ENCODE measurements at regions not wholly inside any gene's neighbourhood (a gene's known extent, or its start where the extent isn't known, plus 50 kb on each side); places are given as distances from the start of the nearest gene placed in this dataset.

DNA sequence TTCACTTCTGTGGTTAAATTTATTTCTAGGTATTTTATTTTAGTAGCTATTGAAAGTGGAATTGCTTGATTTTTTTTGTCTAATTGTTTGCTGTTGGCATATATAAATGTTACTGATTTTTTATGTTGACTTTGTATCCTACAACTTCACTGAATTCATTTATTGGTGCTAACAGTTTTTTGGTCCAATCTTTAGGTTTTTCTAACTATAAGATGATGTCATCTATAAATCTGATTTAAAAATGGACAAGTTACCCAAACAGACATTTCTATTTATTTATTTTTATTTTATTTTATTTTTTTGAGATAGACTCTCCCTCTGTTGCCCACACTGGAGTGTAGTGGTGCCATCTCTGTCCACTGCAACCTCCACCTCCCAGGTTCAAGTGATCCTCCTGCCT lies 162.3 kb downstream of the COX7C start (continued):
- TF ChIP-seq, protein P1, sequence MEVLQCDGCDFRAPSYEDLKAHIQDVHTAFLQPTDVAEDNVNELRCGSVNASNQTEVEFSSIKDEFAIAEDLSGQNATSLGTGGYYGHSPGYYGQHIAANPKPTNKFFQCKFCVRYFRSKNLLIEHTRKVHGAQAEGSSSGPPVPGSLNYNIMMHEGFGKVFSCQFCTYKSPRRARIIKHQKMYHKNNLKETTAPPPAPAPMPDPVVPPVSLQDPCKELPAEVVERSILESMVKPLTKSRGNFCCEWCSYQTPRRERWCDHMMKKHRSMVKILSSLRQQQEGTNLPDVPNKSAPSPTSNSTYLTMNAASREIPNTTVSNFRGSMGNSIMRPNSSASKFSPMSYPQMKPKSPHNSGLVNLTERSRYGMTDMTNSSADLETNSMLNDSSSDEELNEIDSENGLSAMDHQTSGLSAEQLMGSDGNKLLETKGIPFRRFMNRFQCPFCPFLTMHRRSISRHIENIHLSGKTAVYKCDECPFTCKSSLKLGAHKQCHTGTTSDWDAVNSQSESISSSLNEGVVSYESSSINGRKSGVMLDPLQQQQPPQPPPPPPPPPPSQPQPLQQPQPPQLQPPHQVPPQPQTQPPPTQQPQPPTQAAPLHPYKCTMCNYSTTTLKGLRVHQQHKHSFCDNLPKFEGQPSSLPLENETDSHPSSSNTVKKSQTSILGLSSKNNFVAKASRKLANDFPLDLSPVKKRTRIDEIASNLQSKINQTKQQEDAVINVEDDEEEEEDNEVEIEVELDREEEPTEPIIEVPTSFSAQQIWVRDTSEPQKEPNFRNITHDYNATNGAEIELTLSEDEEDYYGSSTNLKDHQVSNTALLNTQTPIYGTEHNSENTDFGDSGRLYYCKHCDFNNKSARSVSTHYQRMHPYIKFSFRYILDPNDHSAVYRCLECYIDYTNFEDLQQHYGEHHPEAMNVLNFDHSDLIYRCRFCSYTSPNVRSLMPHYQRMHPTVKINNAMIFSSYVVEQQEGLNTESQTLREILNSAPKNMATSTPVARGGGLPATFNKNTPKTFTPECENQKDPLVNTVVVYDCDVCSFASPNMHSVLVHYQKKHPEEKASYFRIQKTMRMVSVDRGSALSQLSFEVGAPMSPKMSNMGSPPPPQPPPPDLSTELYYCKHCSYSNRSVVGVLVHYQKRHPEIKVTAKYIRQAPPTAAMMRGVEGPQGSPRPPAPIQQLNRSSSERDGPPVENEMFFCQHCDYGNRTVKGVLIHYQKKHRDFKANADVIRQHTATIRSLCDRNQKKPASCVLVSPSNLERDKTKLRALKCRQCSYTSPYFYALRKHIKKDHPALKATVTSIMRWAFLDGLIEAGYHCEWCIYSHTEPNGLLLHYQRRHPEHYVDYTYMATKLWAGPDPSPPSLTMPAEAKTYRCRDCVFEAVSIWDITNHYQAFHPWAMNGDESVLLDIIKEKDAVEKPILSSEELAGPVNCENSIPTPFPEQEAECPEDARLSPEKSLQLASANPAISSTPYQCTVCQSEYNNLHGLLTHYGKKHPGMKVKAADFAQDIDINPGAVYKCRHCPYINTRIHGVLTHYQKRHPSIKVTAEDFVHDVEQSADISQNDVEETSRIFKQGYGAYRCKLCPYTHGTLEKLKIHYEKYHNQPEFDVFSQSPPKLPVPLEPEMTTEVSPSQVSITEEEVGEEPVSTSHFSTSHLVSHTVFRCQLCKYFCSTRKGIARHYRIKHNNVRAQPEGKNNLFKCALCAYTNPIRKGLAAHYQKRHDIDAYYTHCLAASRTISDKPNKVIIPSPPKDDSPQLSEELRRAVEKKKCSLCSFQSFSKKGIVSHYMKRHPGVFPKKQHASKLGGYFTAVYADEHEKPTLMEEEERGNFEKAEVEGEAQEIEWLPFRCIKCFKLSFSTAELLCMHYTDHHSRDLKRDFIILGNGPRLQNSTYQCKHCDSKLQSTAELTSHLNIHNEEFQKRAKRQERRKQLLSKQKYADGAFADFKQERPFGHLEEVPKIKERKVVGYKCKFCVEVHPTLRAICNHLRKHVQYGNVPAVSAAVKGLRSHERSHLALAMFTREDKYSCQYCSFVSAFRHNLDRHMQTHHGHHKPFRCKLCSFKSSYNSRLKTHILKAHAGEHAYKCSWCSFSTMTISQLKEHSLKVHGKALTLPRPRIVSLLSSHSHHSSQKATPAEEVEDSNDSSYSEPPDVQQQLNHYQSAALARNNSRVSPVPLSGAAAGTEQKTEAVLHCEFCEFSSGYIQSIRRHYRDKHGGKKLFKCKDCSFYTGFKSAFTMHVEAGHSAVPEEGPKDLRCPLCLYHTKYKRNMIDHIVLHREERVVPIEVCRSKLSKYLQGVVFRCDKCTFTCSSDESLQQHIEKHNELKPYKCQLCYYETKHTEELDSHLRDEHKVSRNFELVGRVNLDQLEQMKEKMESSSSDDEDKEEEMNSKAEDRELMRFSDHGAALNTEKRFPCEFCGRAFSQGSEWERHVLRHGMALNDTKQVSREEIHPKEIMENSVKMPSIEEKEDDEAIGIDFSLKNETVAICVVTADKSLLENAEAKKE (CRISPR knock-in tag; IDR thresholded peaks at IDR 0.05) = no peak
- TF ChIP-seq ZNF331 (CRISPR knock-in tag; IDR thresholded peaks at IDR 0.05; ENCODE audit: low read depth) (no peak), JUNB (IDR thresholded peaks at IDR 0.05; ENCODE audit: unreplicated experiment) (no peak), NANOG (IDR thresholded peaks at IDR 0.05; ENCODE audit: borderline replicate concordance) (no peak), CREB1 (CRISPR knock-in tag; IDR thresholded peaks at IDR 0.05; ENCODE audit: low read depth) (no peak)
- TF ChIP-seq, protein P2, sequence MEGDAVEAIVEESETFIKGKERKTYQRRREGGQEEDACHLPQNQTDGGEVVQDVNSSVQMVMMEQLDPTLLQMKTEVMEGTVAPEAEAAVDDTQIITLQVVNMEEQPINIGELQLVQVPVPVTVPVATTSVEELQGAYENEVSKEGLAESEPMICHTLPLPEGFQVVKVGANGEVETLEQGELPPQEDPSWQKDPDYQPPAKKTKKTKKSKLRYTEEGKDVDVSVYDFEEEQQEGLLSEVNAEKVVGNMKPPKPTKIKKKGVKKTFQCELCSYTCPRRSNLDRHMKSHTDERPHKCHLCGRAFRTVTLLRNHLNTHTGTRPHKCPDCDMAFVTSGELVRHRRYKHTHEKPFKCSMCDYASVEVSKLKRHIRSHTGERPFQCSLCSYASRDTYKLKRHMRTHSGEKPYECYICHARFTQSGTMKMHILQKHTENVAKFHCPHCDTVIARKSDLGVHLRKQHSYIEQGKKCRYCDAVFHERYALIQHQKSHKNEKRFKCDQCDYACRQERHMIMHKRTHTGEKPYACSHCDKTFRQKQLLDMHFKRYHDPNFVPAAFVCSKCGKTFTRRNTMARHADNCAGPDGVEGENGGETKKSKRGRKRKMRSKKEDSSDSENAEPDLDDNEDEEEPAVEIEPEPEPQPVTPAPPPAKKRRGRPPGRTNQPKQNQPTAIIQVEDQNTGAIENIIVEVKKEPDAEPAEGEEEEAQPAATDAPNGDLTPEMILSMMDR (conservative IDR thresholded peaks at IDR 0.05; ENCODE audit: low read depth in 2 of 2) = no peak

DNA sequence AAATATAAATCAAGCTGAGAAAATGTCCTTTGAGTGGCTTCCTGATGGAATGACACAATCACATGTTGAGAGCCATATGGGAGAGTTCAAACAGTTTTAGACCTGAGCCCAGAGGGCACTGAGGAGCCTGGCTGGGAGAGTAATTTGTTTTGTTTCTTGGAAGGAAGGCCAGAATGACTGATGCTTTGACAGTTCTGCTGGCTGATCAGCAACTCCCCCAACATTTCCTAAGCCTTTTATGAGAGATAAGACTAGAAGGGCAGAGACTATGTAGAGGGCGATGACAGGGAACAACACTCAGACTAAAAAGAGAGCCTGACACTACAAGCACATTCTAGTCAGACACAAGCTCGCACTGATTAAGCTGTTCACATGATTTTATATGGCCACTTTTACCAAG lies 169.2 kb downstream of the COX7C start:
- Mint-ChIP-seq H3K9me3 (no peaks in the 10 kb centered on the region), H3K36me3 (ENCODE audit: low read depth) (no peaks in the 10 kb centered on the region), H3K27me3 (ENCODE audit: insufficient read depth, low read depth, poor library complexity) (no peaks in the 10 kb centered on the region), H3K4me1 (no peaks in the 10 kb centered on the region), H3K4me3 (no peak overlapping the region), H3K27ac (no peak overlapping the region)
- Histone ChIP-seq H3K4me3 (no peak overlapping the region), H4K20me1 (replicated peaks; ENCODE audit: insufficient read depth) (no peaks in the 10 kb centered on the region), H3K27ac (ENCODE audit: low read depth) (no peak overlapping the region), H3K79me2 (replicated peaks; ENCODE audit: insufficient read depth) (no peaks in the 10 kb centered on the region), H3K36me3 (ENCODE audit: insufficient read depth) (no peaks in the 10 kb centered on the region), H3K4me2 (no peak overlapping the region), H3F3A (replicated peaks; ENCODE audit: low read depth) (no peaks in the 10 kb centered on the region), H3K27me3 (ENCODE audit: insufficient read depth) (no peaks in the 10 kb centered on the region), H2AFZ (no peak overlapping the region), H3K9me2 (ENCODE audit: insufficient read depth) (no peaks in the 10 kb centered on the region), H3K4me1 (ENCODE audit: insufficient read depth) (no peaks in the 10 kb centered on the region)
- ATAC-seq = peak; percentile 29; the same call in 2 of the 3 replicates
- no peak for DNase-seq (ENCODE audit: low spot score)
- no peak for TF ChIP-seq POLR2AphosphoS5 (IDR thresholded peaks at IDR 0.05; ENCODE audit: low read depth)
- TF ChIP-seq ZNF331 (CRISPR knock-in tag; IDR thresholded peaks at IDR 0.05; ENCODE audit: low read depth) = no peak
- TF ChIP-seq NANOG (IDR thresholded peaks at IDR 0.05; ENCODE audit: borderline replicate concordance) = no peak
- TF ChIP-seq JUNB (IDR thresholded peaks at IDR 0.05; ENCODE audit: unreplicated experiment) = no peak
- TF ChIP-seq ETS1 (IDR thresholded peaks at IDR 0.05) = no peak
- TF ChIP-seq EZH2phosphoT487 (IDR thresholded peaks at IDR 0.05; ENCODE audit: unreplicated experiment) = no peak

Data from GM23338 (cell line).